ENCODE measurements at regions not wholly inside any gene's neighbourhood (a gene's known extent, or its start where the extent isn't known, plus 50 kb on each side); places are given as distances from the start of the nearest gene placed in this dataset.

GRCh38 chr14:41403360-41403759 is 203.3 kb upstream of the LRFN5 start:
- DNase-seq: no peak

- DNase-seq: no peak
Observed at GRCh38 chr14:41397926-41398325, 208.8 kb upstream of the LRFN5 start.

GRCh38 chr14:41393512-41393911 is 213.2 kb upstream of the LRFN5 start:
- DNase-seq: no peak

- no peak for DNase-seq
Observed at GRCh38 chr14:41392226-41392625, 214.4 kb upstream of the LRFN5 start.

- DNase-seq: no peak
Observed at GRCh38 chr14:41389355-41389754, 217.3 kb upstream of the LRFN5 start.

GRCh38 chr14:41385797-41386196 is 220.9 kb upstream of the LRFN5 start:
- no peak for DNase-seq

GRCh38 chr14:41380017-41380416 is 226.7 kb upstream of the LRFN5 start:
- no peak for DNase-seq

GRCh38 chr14:41378526-41378925 is 228.2 kb upstream of the LRFN5 start:
- DNase-seq: no peak

- DNase-seq: no peak
Observed at GRCh38 chr14:41377932-41378331, 228.7 kb upstream of the LRFN5 start.

GRCh38 chr14:41374092-41374491 is 232.6 kb upstream of the LRFN5 start:
- no peak for DNase-seq

GRCh38 chr14:41362139-41362538 is 244.5 kb upstream of the LRFN5 start:
- DNase-seq: no peak

- no peak for DNase-seq
Observed at GRCh38 chr14:41360126-41360525, 246.6 kb upstream of the LRFN5 start.

- no peak for DNase-seq
Observed at GRCh38 chr14:41355866-41356265, 250.8 kb upstream of the LRFN5 start.

GRCh38 chr14:41350476-41350875 is 256.2 kb upstream of the LRFN5 start:
- DNase-seq: no peak

GRCh38 chr14:41349289-41349910 is 257.3 kb upstream of the LRFN5 start:
- DNase-seq: no peak

- DNase-seq: no peak
Observed at GRCh38 chr14:41343857-41344256, 262.8 kb upstream of the LRFN5 start.

- no peak for DNase-seq
Observed at GRCh38 chr14:41313196-41313595, 293.5 kb upstream of the LRFN5 start.

- no peak for DNase-seq
Observed at GRCh38 chr14:41303506-41303905, 303.2 kb upstream of the LRFN5 start.

GRCh38 chr14:41302776-41303175 is 303.9 kb upstream of the LRFN5 start:
- no peak for DNase-seq

GRCh38 chr14:41299924-41300323 is 306.8 kb upstream of the LRFN5 start:
- no peak for DNase-seq

GRCh38 chr14:41298328-41298690 is 308.4 kb upstream of the LRFN5 start:
- no peak for DNase-seq

GRCh38 chr14:41297576-41298327 is 308.9 kb upstream of the LRFN5 start:
- DNase-seq: no peak

- no peak for DNase-seq
Observed at GRCh38 chr14:41295734-41296133, 310.9 kb upstream of the LRFN5 start.

GRCh38 chr14:41289025-41289424 is 317.7 kb upstream of the LRFN5 start:
- no peak for DNase-seq

- DNase-seq: no peak
Observed at GRCh38 chr14:41285186-41285748, 321.4 kb upstream of the LRFN5 start.
